ENCODE measurements at regions not wholly inside any gene's neighbourhood (a gene's known extent, or its start where the extent isn't known, plus 50 kb on each side); places are given as distances from the start of the nearest gene placed in this dataset.

GRCh38 chr22:34639911-34640310 is 426.0 kb upstream of the ISX start:
- TF ChIP-seq CTCF (IDR thresholded peaks at IDR 0.05) (no peak), EP300 (IDR thresholded peaks at IDR 0.05) (no peak), POLR2A (IDR thresholded peaks at IDR 0.05) (no peak), POLR2AphosphoS5 (IDR thresholded peaks at IDR 0.05) (no peak)

All from stomach (tissue), 4 donors.